RCC 7860 (cell line): ENCODE measurements at regions not wholly inside any gene's neighbourhood (a gene's known extent, or its start where the extent isn't known, plus 50 kb on each side); places are given as distances from the start of the nearest gene placed in this dataset.
"Not testable (repeated sequence)": the region's sequence is repeated elsewhere in the genome, so short reads cannot be mapped to it uniquely, and the experiment has no call there.

Experiments
- DNase-seq: peaks from one replicate; pipeline ENCODE4 v3.0.0-alpha.2; 2015; ENCODE audit warnings: low spot score
- FAIRE-seq: peaks from 2 replicates; lab custom pipeline; 2012; peaks lifted over from hg19 to GRCh38; lab: Jason Lieb, UNC

DNA sequence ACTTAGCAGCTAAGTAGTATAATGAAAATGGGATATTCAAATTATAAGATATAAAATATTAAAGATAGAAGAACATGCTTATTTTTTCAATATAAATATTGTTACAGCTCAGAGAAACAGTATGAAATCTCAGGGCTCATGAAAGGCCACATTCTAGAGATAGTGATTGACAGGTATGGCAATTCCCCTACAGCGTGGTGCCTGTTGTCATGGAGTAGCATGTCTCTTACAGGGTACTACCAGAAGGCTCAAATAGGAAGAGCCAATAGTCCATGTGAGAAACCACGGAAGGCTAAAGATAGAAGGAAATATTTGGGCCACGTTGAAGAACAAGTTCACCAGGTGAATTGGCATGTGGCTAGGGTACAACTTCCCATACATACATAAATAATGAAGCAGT, 522.9 kb upstream of the ZNF337 start:
- not testable (repeated sequence) for FAIRE-seq, DNase-seq

DNA sequence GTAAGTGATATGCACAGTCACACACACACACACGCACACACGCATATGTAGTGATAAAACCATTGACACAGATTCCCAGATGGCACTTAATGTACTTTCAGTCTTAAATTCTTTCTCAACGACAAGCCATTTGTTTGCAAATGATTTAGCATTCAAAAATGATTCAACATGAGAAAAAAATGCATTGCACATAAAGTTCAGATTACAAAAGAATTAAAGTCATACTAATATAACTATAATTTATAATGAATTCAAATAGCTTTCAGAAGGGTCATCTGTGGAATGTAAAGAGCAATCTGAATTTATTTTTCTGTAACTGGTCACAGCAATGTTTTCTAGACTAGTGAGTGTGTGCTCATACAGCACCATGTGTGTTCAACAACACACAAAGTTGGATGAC, 521.6 kb upstream of the ZNF337 start:
- DNase-seq (no peak), FAIRE-seq (no peak)

DNA sequence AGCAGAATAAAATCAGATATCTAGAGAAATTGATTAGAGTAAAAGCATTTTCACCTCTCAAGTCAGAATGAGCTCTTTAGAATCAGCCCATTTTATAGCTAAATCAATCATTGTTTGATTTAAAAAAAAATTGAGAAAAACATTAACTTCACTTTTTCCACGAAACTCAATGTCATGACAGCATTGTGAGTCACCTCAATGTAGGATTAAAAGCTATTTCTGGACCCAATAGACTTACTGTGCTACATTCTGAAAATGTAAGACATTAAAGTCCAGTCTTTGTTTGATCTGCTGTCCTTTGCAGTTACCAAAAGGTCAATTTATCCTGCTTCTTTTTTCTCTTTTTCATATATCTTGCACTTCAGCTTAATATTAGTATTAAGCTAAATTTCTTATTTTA, 519.4 kb upstream of the ZNF337 start:
- DNase-seq: peak; percentile 17
- peak; percentile 87 for FAIRE-seq

DNA sequence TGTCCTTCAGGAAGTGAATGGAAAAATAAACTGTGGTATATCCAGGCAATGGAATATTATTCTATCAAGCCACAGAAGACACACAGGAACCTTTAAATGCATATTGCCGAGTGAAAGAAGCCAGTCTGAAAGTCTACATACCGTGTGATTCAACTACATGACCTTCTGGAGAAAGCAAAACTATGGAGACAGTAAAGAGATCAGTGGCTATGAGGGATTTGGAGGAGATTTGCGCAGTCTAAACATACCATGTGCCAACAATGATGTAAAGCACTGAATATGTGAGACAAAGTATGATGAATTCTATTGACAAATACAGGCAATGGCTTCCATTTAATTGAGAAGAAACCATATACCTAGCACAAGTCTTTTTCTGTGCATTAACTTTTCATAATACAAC, 518.3 kb upstream of the ZNF337 start:
- DNase-seq (no peak), FAIRE-seq (no peak)

DNA sequence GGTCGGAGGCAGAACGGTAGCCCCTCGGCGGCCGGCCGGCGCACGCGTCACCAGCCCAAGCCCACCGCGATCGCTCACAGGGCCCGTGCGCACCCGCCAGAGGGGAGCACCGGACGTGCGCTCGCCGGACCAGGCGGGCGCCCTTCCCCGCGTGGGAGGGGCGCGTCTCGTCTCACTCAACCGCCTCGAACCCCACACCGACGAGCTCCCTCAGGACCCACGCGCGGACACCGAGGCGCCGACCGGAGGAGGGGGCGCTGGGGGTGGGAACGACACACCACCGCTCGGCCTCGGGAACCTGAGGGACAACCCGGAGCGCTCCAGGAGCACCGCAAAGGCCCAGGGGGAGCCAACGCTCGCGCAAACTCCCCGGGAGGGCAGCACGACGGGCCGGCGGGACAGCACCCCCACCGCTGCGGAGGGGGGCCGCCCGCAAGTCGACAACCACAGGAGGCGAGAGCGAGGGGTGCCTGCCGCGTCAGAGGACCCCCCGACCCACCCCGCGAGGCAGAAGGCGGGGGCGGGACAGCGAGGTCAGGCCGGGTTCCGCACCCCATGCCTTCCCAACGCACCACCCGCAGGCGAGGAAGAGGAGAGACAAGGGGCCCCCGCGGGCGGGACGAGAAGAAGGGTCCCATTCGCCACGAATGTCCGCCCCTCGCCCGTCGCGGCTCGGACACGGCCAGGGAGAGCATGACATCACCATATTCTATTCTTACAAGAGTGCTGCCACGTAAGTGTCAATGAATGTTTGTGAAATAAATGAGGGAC, 512.7 kb upstream of the ZNF337 start:
- FAIRE-seq: peak; percentile 70
- DNase-seq: no peak

DNA sequence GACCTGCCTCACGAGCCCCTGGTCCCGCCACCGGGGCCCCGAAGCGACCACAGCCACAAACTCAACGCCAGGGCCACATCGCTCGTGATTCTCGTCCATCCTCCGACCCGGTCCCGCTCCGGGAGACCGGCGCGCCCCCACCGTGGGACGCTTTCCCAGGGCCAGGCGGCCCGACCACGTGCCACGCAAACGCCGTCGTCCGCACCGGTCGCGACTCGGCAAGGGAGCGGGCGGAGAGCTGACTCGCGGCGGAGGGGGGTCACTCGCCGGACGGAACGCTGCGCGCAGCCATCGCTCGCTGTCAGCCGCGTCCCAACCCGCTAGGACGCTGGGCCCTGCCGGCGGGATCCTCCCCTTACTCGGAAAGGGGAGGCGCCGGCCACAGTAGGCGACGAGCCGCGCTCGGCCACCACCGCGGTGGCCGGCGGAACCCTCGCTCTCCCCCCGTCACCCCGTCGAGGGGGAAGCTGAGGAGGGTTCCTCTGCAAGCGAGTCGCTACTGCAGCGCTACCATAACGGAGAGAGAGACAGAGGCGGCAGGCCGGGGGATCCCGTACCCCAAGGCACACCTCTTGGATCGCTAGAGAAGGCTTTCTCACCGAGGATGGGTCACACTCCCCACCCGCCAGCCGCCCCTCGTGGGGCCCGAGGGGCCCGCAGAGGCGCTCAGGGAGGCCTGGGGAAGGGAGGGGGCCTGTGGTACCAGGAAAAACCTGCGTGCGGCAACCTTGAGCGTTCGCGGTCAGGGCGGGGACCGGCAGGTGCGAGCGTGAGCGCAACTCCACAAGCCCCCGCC, 511.8 kb upstream of the ZNF337 start:
- no peak for FAIRE-seq
- DNase-seq: no peak

DNA sequence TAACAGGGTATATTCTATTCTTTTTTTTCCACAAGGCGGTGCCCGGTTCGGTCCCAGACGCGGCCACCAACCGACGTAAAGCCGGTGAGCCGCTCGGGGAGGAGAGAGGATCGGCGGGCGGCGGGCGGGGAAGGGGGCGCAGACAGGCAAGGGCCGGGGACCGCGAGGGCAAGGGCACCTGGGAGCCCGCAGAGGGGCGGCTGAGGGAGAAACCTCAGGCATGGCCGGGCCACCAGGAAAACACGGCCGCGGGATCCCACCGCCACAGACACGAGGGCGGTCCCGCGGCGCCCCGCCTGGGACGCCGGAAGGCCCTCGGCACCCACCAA, 511.3 kb upstream of the ZNF337 start:
- not testable (repeated sequence) for DNase-seq, FAIRE-seq

DNA sequence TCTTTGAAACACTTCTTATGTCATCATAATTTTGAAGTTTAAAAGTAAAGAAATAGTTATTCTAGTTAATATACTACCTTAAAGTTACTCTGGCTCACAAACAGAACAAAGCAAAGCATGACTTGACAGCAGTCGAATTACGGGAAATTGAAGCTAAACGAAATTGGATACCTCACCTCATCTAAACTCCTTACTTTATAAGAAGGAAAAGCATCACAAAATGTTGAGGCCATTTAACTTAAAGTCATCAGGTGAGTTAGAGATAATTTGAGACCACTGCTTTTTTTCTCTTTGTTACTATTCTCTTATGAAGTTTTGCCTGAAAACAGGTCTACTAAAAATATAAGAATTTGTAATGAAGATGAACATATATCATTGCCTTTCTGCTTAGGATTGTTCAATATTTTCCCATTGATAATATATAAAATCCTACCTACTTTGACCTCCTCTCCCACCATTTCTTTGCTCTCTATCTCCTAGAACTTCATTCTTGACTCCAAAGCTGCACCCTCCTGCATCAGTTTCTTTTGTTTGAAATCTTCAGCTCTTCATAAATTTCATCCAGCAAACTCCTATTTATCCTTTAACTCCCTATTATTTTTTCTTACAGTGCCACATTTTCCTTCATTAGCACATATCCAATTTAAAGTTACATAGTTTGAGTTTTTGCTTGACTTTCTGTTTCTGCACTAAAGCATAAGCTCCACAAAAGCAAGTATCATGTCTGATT, 510.7 kb upstream of the ZNF337 start:
- no peak for DNase-seq

DNA sequence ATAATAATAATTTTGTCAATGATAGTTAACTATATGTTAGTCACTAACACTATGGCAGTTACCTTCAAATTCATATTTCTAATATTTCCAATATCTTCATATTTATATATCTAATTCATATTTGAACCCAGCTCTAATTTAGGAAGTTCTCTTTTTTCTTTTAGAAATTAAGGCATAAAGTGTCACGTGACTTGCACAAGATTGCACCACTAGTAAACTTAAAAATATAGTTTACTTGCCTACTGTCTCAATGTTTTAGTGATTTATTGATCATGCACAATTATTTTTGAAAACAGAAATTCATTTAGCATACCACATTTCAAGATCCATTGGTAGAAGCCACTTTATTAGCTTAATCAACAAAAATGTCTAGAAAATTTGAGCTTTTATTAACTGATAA, 508.7 kb upstream of the ZNF337 start:
- no peak for FAIRE-seq
- DNase-seq: no peak

More for the DNA sequence above, 510.7 kb upstream of the ZNF337 start:
- FAIRE-seq: no peak

DNA sequence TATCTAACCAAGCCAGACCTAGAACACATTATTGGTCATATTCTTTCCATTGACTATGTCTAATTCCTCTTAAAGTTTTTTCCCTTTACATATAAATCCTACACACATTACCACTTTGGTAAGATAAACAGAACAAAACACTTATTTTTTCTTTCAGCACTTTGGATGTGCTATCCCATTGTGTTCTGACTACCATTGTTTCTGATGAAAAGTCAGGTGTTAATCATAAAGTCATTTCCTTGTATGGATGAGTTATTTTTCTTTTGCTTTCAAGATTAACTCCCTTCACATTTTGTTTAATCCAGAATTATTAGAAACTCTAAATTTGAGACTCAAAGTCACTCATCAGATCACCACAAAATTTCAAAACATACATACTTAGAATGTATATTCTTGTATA, 504.4 kb upstream of the ZNF337 start:
- DNase-seq, FAIRE-seq: not testable (repeated sequence)

DNA sequence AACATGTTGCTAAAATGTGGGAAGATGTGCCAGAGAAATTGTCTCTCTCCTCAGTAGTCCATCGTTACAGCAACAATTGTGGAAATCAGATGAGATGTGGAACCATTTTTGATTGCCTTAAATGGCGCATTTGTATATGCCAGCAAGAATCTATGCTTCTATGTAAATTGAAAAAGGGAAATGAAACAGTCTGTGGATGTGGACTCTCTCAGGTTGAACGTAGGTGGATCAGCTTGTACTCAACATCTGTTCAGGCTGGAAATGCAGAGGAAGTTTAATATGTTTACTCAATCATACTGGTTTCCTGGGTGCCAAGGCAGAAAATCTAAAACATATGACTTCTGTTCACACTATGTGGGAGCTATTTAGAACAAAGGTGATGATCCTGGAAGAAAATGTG, 490.7 kb upstream of the ZNF337 start:
- not testable (repeated sequence) for DNase-seq, FAIRE-seq

DNA sequence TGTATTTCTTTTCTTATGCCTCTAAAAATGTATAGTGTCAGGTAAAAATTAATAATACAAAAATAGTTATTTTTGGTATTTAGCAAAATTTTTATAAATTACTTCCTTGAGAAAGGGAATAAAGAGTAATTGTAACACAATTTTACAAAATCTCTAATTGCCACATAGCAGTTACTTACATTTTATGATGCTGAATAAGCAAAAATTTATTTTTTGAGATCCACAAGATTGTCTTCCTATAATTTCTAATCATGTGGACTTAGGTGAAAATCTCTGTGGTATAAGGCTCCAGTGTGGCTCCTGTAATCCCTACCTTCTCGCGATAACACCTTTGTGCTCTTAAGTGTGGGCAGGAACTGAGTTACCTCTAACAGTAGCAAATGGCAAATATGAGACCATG, 487.1 kb upstream of the ZNF337 start:
- DNase-seq, FAIRE-seq: not testable (repeated sequence)

DNA sequence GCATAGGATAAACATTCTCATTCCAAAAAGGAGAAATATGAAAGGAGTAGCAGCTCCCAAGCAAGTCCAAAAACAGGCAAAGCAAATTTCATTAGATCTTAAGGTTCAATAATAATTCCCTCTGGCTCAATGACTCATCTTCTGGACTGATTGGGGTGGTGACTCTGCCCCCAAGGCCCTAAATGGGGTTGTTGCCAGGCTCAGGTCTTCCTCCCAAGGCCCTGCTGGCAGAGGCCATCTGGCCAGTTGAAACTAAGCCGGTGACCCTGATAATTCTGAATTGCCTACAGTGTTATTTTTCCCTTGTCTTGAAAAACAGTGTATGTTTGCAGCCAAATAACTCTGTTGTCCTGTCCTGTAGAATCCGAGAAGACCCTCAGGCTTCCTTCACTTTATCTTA, 484.7 kb upstream of the ZNF337 start:
- not testable (repeated sequence) for FAIRE-seq, DNase-seq

DNA sequence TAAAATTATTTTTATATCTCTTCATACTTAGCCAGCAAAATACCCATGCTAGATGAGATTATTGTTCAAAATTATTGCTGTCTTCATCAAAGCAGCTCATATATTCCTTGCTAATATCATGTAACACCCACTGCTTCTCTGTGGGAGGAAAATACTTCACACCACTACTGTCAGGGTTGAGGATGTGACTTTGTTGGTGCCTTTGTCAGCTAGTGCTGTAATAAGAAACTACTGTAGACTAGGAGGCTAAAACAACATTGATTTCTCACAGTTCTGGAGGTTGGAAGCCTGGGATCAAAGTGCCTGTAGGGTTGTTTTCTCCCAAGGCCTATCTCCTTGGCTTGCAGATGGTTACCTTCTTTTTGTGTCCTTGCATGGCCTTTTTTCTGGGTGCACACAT, 475.2 kb upstream of the ZNF337 start:
- not testable (repeated sequence) for FAIRE-seq, DNase-seq

DNA sequence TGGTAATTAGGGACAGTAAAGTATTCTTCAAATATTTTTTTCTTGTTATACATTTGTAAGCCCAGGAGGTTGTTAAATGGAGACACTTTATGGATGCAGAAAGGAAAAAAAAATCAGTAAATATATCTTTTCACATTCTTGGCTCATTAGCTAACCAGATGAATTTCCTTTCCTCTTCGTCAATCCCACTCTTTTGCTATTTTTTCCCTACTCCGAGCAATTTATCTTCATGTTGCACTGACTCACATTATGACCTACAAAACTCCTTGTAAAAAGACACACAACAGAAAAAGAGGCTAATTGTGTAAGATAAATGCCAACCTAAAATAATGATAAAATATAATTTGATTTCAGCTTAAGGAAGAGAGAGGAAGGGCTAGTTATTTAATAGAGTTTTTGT, 472.9 kb upstream of the ZNF337 start:
- no peak for FAIRE-seq
- DNase-seq: no peak

DNA sequence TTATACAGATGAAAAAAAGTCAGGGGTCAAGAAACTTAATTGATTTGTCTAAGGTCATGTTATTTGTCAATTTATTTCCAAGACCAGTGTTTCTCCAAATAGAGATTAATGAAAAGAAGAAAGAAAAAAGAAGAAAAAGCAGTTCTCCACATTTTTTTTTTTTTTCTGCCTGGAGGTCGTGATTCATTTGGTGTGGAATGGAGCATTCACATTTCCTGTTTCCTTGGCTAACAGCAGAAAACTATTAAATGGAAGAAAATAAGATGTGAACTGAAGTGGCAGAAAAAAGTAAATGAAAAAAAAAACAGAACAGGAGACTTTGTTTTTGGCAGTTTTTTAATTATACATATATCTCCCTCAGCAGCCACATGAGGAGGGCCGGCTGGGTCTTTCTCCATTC, 470.8 kb upstream of the ZNF337 start:
- no peak for FAIRE-seq
- DNase-seq: peak; percentile 6

DNA sequence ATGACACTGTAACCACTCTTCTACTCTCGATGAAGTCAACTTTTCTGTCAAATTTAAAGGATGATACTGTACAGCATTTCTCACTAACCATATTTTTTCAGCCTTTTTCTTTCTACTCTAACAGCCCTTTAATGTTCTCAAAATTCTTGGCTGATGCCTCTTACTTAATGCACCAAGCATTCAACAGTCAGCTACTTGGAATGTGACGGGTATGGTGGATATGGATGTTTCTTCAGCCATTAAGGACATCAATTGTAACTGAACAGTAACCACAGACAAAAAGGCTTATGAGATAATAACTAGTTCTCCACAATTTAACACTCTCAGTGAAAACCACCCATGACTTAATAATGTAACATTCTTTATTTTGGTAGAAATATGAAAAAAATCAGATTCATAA, 467.2 kb upstream of the ZNF337 start:
- DNase-seq: peak; percentile 84
- peak; percentile 97 for FAIRE-seq

DNA sequence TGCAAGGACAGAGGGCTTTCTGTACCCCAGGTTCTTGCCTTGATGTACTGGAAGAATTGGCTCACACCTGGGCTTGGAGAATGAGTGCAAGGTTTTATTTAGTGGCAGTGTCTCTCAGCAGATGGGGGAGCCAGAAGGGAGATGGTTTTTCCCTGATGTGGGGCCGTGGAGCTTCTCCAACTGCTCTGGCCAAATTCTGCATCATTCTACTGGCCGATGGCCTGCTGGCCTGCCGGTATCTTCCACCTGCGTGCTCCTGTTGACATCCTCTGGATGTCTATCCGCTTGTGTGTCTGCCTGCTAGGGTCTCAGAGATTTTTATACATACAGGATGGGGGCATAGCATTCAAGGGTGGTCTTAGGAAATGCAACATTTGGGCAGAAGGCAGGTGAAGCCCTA, 466.5 kb upstream of the ZNF337 start:
- DNase-seq, FAIRE-seq: not testable (repeated sequence)

DNA sequence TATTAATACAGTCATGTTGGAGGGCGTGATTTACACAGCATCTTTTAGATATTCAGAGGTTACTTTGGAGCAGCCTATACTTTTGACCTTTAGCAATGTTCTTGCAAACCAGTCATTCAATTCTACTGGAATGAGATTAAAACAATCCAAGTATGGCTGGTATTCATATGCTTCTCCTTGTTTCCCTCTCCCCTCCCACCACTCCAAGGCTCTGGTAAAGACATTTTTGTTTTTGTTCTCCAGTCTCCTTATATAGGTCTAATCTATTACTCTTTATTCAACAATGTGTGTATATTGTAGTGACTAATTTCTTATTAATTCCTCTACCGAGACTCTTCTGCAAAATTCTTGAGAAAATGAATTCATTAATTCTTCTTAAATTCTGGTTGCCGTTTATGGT, 465.1 kb upstream of the ZNF337 start:
- FAIRE-seq, DNase-seq: not testable (repeated sequence)

DNA sequence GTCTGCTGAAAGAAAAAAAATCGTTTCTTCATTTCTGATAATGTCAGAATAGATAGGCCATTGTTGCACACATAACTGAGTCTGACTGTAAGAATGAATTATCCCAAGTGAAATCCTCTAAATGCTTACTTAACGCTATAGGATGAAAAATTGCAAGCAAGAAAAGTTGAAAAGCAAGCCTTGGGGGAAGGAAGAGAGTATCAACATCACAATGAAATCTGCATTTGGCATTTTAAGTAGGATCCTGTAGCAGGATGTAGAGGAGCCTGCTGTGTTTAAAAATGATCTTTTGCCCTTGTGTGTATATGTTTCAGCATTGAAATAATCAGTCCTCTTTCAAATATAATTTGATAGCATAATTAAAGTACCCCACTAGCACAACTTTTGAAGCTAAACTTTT, 464.3 kb upstream of the ZNF337 start:
- DNase-seq, FAIRE-seq: not testable (repeated sequence)

DNA sequence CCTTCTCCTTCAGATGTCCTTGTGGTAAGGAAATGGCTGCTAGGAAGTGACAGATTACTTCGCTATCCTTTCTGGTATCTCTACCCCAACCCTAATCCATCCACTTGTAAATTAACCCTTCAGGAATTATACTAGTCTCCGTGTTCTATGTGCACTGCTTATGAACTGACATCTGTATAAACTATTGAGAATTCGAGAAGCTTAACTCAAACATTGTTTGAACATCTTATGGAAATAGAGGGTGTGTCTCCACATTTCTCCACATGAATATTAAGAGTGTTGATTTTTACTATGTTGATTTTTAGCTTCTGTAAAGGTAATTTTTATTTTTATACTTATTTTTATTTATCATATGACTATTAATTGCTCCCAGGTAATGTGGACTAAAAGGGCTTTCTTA, 457.6 kb upstream of the ZNF337 start:
- no peak for DNase-seq

More for the DNA sequence above, 457.6 kb upstream of the ZNF337 start:
- no peak for FAIRE-seq
